ENCODE measurements at regions not wholly inside any gene's neighbourhood (a gene's known extent, or its start where the extent isn't known, plus 50 kb on each side); places are given as distances from the start of the nearest gene placed in this dataset.

GRCh38 chr6:168951217-168951616, 302.4 kb downstream of the THBS2 start:
- Histone ChIP-seq H3K4me1 (ENCODE audit: control insufficient read depth in 4 of 4, insufficient read depth in 4 of 4, low read length in 3 of 4) (no peaks in the 10 kb centered on the region), H3K4me3 (ENCODE audit: low read depth in 1 of 3, low read length in 3 of 3) (no peak overlapping the region), H3K27me3 (ENCODE audit: control insufficient read depth in 4 of 4, insufficient read depth in 4 of 4, low read length in 3 of 4) (peaks cover 0 to 4% (median 0%) of the 10 kb centered on the region in 4 donors), H3K27ac (ENCODE audit: low read depth in 1 of 2, low read length in 2 of 2) (no peak overlapping the region), H3K9ac (ENCODE audit: low read depth in 1 of 2, low read length in 2 of 2) (no peak overlapping the region), H3K9me3 (ENCODE audit: control insufficient read depth in 4 of 4, low read length in 3 of 4) (no peaks in the 10 kb centered on the region), H3K36me3 (ENCODE audit: control insufficient read depth in 4 of 4, insufficient read depth in 3 of 4, low read depth in 1 of 4, low read length in 3 of 4) (no peaks in the 10 kb centered on the region)
- 85% methylated on average over 12 of the region's 12 CpGs for WGBS
- DNase-seq (ENCODE audit: low spot score), result no peak
- no peak for TF ChIP-seq FOXA1 (IDR thresholded peaks at IDR 0.05)
- TF ChIP-seq RAD21 (IDR thresholded peaks at IDR 0.05), result no peak
- TF ChIP-seq YY1 (IDR thresholded peaks at IDR 0.05), result no peak
- TF ChIP-seq EGR1 (IDR thresholded peaks at IDR 0.05; ENCODE audit: low read depth in 2 of 2), result no peak
- TF ChIP-seq JUND (IDR thresholded peaks at IDR 0.05), result no peak
- TF ChIP-seq TAF1 (conservative IDR thresholded peaks at IDR 0.05), result no peak

- Histone ChIP-seq H3K4me1 (ENCODE audit: control insufficient read depth in 4 of 4, insufficient read depth in 4 of 4, low read length in 3 of 4) (no peaks in the 10 kb centered on the region), H3K4me3 (ENCODE audit: low read depth in 1 of 3, low read length in 3 of 3) (no peak overlapping the region), H3K9ac (ENCODE audit: low read depth in 1 of 2, low read length in 2 of 2) (no peak overlapping the region), H3K27me3 (ENCODE audit: control insufficient read depth in 4 of 4, insufficient read depth in 4 of 4, low read length in 3 of 4) (peaks cover 0 to 4% (median 0%) of the 10 kb centered on the region in 4 donors), H3K36me3 (ENCODE audit: control insufficient read depth in 4 of 4, insufficient read depth in 3 of 4, low read depth in 1 of 4, low read length in 3 of 4) (no peaks in the 10 kb centered on the region), H3K9me3 (ENCODE audit: control insufficient read depth in 4 of 4, low read length in 3 of 4) (no peaks in the 10 kb centered on the region), H3K27ac (ENCODE audit: low read depth in 1 of 2, low read length in 2 of 2) (no peak overlapping the region)
- DNase-seq (ENCODE audit: low spot score), result no peak
- WGBS, result 90% methylated on average over 14 of the region's 14 CpGs
- no peak for TF ChIP-seq REST (IDR thresholded peaks at IDR 0.05)
- TF ChIP-seq FOXA1 (IDR thresholded peaks at IDR 0.05), result no peak
- no peak for TF ChIP-seq CTCF (IDR thresholded peaks at IDR 0.05; ENCODE audit: low read depth, low read length, missing input control)
- TF ChIP-seq HNF4G (IDR thresholded peaks at IDR 0.05), result no peak
- TF ChIP-seq RAD21 (IDR thresholded peaks at IDR 0.05), result no peak
- TF ChIP-seq MAX (IDR thresholded peaks at IDR 0.05), result no peak
- no peak for TF ChIP-seq HNF4A (conservative IDR thresholded peaks at IDR 0.05)
- TF ChIP-seq YY1 (IDR thresholded peaks at IDR 0.05), result no peak
- no peak for TF ChIP-seq JUND (IDR thresholded peaks at IDR 0.05)
- TF ChIP-seq EGR1 (IDR thresholded peaks at IDR 0.05; ENCODE audit: low read depth in 2 of 2), result no peak
- no peak for TF ChIP-seq ZBTB33 (IDR thresholded peaks at IDR 0.05)
- TF ChIP-seq RXRA (IDR thresholded peaks at IDR 0.05), result no peak
- TF ChIP-seq ATF3 (IDR thresholded peaks at IDR 0.05), result no peak
- no peak for TF ChIP-seq FOXA2 (IDR thresholded peaks at IDR 0.05)
- TF ChIP-seq SP1 (IDR thresholded peaks at IDR 0.05), result no peak
Measured at GRCh38 chr6:168950858-168951214, 302.8 kb downstream of the THBS2 start.

Data from liver (tissue), 8 donors.